Posterior vena cava (tissue), 2 donors: ENCODE measurements at regions not wholly inside any gene's neighbourhood (a gene's known extent, or its start where the extent isn't known, plus 50 kb on each side); places are given as distances from the start of the nearest gene placed in this dataset.

Source experiments
- DNase-seq: peaks from one replicate; pipeline ENCODE4 v3.0.0-alpha.2; 2020; ENCODE audit warnings: low spot score
- intact Hi-C, 2 donors: fragments of 100-400 bp; cut with DNase I; formaldehyde crosslinking; loops; one replicate each; pipeline versions ENCODE4 v1.14.1 to v1.14.2; 2022 to 2023
- donor health status: DM: yes; HTN: yes; CAD: no.
- donor health status: DM: yes; HTN: yes; CAD: no.

DNA sequence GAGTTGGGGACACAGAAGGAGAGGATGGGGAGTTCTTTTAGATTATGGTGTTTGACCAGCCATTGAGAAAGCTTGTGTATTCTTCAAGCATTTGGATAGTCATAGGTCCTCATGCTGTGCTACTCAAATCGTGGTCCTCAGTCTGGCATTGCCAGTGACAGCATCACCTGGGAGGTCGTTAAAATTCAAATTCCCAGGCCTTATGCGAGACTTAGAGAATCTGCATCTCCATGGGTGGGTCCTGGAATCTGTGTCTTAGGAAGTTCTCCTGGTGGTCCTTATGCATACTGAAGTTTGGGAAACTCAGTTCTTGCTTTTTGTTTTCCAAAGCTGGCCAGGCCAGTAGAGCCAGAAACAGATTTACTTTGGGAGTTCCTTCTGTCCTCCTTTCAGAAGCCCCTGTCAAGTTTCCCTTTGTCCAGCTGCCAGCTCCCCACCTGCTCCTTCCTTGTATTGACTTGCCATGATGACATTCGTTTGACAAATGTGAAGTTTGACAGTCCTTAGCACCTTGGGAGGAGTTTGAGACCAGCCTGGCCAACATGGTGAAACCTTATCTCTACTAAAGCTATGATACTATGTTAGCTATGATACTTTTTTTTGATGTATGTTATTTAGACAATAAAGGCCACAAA, 95.6 kb downstream of the PALM2AKAP2 start:
- DNase-seq: no peak
- intact Hi-C loops: no loop called here

DNA sequence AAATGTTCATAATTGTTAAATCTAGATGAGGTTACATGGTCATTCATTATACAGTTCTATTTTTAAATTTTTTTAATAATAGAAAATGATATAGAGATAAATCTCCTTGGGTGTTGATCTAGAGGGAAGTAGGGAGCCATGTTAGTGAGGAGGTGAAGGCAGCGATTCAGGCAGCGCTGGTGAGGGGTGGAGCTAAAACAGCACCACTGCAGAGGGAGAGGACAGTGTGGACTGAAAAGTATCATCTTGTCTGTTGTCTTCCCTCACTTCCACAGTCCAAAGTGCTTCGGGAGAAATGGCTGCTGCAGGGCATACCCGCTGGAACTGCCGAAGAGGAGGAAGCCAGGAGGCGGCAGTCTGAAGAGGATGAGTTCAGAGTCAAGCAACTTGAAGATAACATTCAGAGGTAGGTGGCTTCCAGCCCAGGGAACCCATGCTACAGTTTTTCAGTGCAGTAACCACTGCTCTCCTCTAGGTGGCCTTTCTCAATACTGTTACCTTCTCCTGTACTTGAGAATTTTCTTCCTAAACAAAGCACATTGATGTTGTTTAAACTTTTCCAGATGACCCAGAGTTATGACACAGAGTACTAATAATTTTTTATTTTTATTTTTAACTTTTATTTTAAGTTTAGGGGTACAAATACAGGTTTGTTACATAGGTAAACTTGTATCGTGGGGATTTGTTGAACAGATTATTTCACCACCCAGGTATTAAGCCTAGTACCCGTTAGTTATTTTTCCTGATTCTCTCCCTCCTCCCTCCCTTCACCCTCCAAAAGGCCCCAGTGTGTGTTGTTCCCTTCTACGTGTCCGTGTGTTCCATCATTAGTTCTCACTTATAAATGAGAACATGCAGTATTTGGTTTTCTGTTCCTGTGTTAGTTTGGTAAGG, 100.5 kb downstream of the PALM2AKAP2 start:
- intact Hi-C loops: no loop called here
- DNase-seq: no peak

DNA sequence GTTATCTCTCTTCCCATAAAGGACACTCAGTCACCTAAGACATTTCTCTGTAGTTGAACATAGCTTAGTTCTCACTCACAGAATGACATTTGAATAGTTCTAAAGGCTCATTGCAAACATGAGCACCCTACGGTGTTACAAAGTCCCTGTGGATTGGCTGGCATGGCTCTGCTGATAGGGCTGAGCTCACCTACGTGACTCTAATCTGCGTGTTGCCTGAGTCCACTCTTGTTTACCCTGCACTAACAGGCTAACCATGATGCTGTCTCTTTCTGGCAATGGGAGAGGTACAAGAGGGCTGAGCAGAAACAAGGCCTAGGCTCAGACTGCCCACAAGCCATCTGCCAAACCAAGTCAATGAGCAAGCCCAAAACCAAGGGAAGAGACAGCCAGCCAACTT, 103.6 kb downstream of the PALM2AKAP2 start:
- DNase-seq: no peak
- intact Hi-C loops: no loop called here

DNA sequence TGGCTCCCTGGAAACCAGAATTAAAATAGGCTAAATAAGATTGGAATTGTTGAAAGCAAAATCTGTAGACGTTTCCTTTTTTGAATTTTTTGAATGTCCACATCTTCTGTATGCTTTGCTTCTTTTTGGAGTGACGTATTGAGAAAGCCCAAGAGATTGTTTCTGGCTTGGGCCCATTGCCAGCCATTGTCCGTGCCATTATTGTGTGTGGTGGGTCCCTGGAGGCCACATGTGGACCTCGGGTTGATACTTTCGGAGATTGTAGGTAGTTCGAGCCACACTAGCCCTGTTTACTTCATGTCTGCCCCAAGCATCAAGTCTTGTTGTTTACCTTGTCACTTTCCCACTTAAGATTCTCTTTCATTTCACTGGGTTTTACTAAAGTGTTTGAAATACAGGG, 106.0 kb downstream of the PALM2AKAP2 start:
- intact Hi-C loops: no loop called here
- DNase-seq: no peak

DNA sequence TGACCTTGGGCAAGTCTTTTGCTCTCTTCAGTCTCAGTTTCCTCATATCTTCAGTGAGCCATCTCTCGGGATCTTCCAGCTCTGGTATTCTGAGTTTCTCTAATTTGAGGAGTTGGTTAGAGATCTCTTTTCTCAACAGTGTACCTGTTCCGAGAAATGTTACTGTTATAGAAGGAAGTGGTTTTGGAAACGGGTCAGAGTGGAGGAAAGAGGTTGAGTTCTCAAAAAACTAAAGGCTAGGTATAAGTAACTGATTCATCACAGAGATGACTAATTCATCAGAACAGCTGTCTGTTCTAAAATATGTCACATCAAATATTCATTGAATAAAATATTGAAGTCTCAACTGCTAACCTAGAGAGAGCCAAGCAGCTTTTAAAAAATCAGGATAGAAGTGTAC, 106.6 kb downstream of the PALM2AKAP2 start:
- DNase-seq: no peak
- intact Hi-C loops: no loop called here

DNA sequence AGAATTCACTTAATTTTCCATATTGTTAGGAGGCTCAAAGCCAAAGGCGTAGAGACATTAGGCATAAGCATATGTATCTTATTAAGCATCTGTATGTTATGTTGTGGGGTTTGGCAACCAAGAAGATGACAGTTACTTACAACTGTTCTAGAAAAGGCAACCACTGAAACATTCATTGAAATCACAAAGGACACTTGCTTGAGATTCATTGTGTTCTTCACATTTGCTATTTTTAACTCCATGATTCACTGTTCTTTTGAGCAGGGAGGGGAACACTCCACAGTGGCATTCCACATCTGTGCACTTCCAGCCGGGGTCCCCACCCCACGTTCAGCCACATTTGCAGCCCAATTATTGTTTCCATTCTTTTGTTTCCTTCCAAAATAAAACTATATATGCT, 107.1 kb downstream of the PALM2AKAP2 start:
- intact Hi-C loops: no loop called here
- DNase-seq: no peak

DNA sequence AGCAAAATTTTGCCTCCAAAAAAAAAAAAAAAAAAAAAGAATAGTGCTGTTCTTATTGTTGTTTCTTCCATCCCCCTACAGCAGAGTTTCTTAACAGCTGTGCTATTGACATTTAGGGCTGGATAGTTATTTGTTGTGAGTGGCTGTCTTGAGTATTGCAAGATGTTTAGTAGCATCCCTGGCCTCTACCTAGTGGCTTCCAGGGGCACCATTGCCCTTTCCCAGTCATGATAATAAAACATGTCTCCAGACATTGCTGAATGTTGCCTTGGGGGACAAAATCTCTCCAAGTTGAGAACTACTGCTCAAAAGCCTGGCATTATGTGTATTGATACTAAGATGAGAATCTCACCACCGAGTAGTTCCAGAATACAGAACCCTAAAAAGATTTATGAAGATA, 108.7 kb downstream of the PALM2AKAP2 start:
- DNase-seq: no peak
- intact Hi-C loops: no loop called here

DNA sequence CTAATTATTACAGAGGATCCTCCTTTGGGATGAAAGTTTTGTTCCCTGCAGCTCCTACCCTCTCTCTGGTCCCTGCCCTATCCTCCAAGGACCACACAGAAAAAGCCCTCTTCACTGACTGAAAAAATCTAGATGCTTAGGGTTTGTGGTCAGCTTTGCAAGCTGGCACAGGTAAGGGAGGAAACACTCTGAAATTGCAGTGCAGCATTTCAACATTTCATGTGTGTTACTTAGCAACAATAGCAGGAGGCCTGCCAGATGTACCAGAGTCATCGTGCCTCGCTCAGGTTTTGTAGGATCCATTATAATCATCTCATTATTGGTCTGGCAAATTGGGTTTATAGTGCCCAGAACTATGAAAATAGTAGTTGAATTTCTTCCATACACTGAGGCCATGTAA, 109.5 kb downstream of the PALM2AKAP2 start:
- no peak for DNase-seq
- intact Hi-C loops: no loop called here

DNA sequence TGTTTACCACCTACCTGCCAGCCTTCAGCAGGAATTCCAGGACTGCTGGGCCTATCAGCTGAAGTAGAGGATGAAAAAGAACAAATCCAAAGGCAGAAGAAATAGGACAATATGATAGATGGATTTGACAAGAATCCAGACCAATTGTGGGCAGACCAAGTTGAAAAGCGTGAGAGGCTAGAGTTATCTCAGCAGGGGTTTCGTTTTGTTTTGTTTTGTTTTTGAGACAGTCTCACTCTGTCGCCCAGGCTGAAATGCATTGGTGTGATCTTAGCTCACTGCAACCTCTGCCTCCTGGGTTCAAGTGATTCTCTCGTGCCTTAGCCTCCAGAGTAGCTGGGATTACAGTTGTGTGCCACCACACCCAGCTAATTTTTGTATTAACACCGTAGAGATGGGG, 113.2 kb downstream of the PALM2AKAP2 start:
- intact Hi-C loops: no loop called here

DNA sequence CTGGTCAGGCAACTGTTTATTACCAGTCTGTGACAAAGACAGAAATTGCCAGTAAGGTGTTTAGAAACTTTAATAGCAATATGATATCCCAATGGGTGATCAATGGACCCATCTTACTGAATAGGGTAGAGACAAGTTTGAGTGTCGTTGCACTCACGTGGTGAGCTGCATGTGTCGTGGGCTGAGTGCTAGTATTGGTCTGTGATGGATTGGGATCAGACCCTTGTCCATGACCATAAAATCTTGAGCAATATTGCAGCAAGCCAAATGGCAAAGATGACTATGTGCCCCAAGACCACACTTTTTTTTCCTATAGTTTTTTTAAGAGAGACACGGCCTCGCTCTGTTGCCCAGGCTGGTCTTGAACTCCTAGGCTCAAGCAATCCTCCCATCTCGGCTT, 114.5 kb downstream of the PALM2AKAP2 start:
- intact Hi-C loops: no loop called here
- DNase-seq: no peak

More for the DNA sequence above, 113.2 kb downstream of the PALM2AKAP2 start:
- no peak for DNase-seq

DNA sequence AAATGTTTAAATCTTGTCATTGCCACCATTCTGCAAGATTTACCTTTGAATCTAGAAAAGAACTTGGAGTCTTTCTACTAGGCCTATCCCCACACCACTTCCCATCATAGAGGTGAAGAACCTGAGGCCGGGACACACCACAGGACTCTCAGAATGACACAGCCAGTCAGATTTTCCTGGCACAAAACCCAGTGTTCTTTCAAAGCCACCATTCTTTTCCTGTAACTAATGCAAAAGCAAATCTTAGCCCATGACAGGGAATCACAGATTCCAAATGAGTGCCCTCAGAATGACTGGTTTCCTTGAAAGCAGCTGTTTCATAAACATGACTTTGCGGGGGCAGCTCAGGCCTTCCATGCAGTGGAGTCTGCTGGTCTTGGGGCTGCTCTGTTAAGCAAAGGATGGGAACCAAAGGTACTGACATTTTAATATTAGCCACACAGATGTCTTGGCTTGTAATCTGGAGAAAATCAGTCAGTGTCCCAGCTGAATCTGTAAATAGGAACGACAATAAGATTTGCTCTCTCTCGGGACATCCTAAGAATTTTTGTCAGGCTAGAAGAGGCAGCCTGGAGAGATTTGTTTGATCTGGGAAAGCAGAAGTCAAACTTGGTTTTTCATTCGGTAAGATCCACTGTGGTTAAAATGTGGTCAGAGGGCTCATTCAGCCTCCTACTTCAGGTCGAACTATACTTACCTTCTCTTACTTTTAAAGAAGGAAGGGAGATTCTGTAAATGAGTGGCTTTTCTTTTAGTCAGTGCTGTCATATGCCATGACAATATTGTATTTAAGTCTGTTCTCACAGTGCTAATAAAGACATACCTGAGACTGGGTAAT, 115.1 kb downstream of the PALM2AKAP2 start:
- DNase-seq: no peak
- intact Hi-C loops: no loop called here

DNA sequence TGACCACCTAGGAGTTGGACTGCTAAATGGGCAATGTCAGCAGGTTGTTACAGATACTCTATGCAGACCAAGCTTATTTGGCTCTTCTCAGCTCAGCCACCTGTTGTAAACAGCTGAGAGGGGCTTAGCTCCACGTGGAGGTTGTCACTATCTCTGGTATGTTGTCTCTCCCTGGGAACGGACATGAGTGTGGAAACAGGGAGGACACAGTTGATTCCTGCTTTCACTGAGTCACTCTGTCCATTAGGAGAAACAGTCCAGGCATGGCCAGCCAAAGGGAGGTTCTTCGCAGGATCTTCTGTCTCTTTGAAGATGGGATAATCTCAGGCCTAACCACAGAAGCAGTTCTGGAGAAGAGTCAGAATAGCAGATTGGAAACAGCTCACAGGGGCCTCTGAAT, 121.2 kb downstream of the PALM2AKAP2 start:
- intact Hi-C loops: loop anchor here (10.0 kb wide), 1 partner anchor 254 kb away; no protein-coding TSS in a partner anchor

DNA sequence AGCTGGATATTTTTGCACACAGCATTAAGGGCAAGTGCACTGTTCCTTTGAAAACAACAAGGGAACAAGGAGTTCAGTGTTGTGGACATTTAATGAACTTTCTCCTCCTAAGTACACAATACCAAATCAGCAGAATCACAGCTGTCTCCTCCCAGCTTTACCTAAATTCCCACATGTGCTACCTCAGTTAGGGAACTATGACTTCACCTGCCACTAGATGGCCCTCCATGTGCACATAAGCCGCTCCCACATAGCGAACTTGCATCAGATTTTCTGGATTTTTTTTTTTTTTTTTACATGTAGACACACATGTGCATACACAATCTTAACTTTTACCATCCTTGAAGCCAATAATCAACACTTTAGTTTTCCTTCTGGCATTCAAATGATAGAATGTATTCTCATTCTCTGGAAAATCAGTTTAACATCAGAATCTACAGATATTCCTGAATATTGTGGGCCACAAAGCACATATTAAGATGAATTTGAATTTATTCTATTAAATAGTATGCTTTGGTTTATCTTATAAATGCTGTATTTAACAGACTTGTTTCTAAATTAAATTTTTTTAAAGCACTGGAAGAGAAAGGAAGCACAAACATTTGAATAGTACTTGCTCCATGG, 123.6 kb downstream of the PALM2AKAP2 start:
- intact Hi-C loops: loop anchor here (10.0 kb wide), 1 partner anchor 251 kb away; no protein-coding TSS in a partner anchor
- no peak for DNase-seq

More for the DNA sequence above, 121.2 kb downstream of the PALM2AKAP2 start:
- no peak for DNase-seq

DNA sequence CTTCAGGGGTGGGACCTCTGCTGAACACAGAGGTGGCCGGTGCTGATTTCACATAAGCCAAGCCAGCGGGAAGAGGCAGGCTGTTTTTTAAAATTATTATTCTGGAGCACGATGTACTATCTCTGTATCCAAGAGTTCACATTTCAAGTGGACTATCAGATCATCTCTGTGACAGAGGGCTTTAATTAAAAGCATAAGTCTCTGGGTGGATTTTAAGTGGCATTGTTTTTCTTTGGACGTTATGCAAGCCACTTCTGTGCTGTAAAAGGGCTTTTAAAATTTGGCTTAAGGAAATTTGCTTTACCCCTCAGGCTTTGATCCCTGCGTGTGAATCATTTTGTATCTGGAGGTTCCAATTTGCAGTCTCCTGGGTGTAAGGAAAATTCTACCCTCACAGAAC, 124.7 kb downstream of the PALM2AKAP2 start:
- intact Hi-C loops: loop anchor here (10.0 kb wide), 1 partner anchor 250 kb away; no protein-coding TSS in a partner anchor
- no peak for DNase-seq

DNA sequence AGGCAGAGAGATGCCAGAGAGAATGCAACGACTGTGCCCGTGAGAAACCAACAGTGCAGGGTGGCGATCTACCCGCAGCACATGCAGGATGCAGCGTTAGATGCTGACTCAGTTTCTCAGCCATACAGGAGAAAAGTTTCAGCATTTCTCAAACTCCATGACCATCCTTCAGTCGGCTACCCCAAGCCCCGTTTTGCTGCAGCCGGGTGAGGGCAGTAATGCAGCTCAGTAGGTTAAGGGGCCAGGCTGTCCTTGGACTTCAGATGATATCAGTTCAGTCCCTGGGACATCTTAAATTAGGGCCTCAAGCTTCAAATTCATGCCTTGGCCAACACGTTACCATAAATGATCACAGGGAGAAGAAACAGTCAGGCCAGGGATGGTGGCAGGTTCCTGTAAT, 125.5 kb downstream of the PALM2AKAP2 start:
- intact Hi-C loops: loop anchor here (10.0 kb wide), 1 partner anchor 249 kb away; no protein-coding TSS in a partner anchor
- no peak for DNase-seq

DNA sequence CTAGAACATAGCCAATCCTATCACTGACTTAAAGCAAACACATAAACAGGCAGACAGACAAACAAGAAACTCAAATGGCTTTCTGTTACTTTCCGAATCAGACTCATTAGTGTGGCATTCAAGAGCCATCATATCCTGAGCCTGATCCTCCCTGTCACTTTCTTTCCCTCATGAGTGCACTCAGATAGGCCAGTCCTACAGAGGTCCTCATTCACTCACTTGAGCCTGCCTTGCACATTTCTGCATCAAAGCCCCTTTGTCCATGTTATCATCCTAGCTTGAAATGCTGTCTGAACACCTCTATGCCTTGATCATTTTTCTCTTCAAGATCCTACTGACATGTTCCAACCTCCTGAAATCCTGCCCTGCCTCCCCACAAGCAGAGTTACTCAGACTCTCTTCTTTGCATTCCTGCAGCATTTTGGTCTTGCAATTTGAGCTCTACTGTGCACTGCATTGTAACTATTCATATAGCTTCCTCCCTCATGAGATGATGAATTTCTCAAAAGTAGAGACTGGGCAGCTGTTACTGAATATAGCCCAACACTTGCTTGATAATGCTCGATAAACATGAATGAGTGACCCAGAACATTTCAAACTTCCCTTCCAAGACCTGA, 126.9 kb downstream of the PALM2AKAP2 start:
- intact Hi-C loops: loop anchor here (10.0 kb wide), 1 partner anchor 248 kb away; no protein-coding TSS in a partner anchor
- no peak for DNase-seq

DNA sequence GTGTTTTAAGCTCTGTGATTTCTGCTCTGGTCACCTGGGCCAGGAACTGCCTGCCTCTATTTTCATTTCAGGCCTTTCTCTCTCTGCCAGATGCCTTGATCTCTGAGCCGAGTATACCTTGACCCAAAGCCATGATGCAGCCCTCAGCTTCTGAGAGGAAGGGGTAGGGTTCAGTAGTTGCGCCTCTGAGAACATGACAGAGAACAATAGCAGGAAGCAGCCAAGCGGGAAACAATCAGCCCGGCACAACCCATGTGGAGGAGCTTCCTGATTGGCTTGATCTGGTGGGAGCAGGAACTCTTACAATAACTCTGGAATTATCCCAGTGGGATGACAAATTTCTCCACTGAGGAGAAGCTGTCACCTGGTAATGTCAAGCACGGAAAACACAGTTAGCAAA, 127.4 kb downstream of the PALM2AKAP2 start:
- intact Hi-C loops: loop anchor here (10.0 kb wide), 1 partner anchor 247 kb away; no protein-coding TSS in a partner anchor
- no peak for DNase-seq

DNA sequence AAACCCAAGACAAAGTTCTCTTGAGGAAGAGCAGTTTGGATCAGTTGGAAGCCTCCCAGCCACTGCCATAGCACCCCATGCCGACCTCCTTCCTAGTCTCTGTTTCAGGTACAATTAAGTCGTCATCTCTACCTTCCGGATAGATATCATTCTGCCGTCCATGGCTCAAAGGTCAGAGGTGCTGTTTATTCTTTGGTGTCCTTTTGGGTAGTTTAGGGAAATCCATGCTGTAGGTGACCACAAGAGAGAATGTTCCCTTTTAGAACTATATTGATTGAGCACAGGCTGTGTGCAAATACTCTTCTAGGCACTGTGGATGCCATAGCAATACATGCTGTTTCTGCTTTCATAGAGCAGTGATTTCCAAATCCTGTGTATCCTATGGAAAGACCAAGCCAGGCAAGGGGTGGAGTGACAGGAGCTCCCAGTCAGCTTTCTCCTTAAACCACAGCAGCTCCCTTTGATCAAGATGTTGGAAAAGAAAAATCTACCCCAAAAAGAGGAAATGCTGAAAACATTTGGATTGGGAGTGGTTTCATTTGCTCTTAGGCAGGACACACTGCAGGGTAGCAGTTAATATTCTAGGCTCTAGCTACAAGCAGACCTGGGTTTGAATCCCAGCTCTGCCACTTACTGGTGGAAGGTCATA, 127.9 kb downstream of the PALM2AKAP2 start:
- intact Hi-C loops: loop anchor here (10.0 kb wide), 1 partner anchor 247 kb away; no protein-coding TSS in a partner anchor
- no peak for DNase-seq
